HEK293 (cell line): ENCODE measurements at regions not wholly inside any gene's neighbourhood (a gene's known extent, or its start where the extent isn't known, plus 50 kb on each side); places are given as distances from the start of the nearest gene placed in this dataset.

ENCODE experiments used
- CTCF ChIA-PET: fragments of 350-600 bp; formaldehyde crosslinking; extraction: SDS; loops from one replicate; lab custom pipeline; 2021; ENCODE audit warnings: antibody characterized with exemption; lab: Yijun Ruan, JAX
- POLR2A ChIA-PET: fragments of 300-600 bp; formaldehyde crosslinking; extraction: SDS; loops from one replicate; lab custom pipeline; 2020; ENCODE audit warnings: antibody characterized with exemption, inconsistent platforms; lab: Yijun Ruan, JAX
- H3K27ac ChIP-seq: fragments of 200-500 bp; sonication (Bioruptor generic); 2 replicates; pipeline ENCODE4 v1.5.1; 2014; ENCODE audit warnings: low read depth, low read length, control low read depth, inconsistent platforms; ENCODE audit errors: extremely low read depth
- H3K36me3 ChIP-seq, 2 experiments: fragments of 200-500 bp in 1 of 2; sonication (Bioruptor generic) in 1 of 2; 1 replicate in 1 of 2; 2 replicates in 1 of 2; pipeline ENCODE4 v1.5.1; 2014 to 2017; ENCODE audit warnings: inconsistent platforms in 2 of 2, low read length in 2 of 2; ENCODE audit not compliant: control insufficient read depth in 2 of 2, insufficient read depth in 1 of 2
- H3K4me1 ChIP-seq: fragments of 200-500 bp; sonication (Bioruptor generic); 2 replicates; pipeline ENCODE4 v1.5.1; 2014; ENCODE audit warnings: mild to moderate bottlenecking, low read length, inconsistent platforms; ENCODE audit not compliant: control insufficient read depth, insufficient read depth
- H3K4me3 ChIP-seq: 2 replicates; pipeline ENCODE4 v1.5.1; 2011; ENCODE audit warnings: low read depth, mild to moderate bottlenecking, control low read depth, low read length, moderate library complexity
- H3K9me3 ChIP-seq: fragments of 200-500 bp; sonication (Bioruptor generic); 2 replicates; pipeline ENCODE4 v1.5.1; 2014; ENCODE audit warnings: low read depth, low read length, inconsistent platforms; ENCODE audit not compliant: control insufficient read depth, insufficient read depth
- BCL6B ChIP-seq: fragments of 450-650 bp; formaldehyde crosslinking; IDR thresholded peaks from 2 replicates; pipeline ENCODE4 v1.5.1; 2017; ENCODE audit warnings: missing biosample characterization, missing genetic modification characterization
- EGR2 ChIP-seq: fragments of 450-650 bp; formaldehyde crosslinking; IDR thresholded peaks from 2 replicates; pipeline ENCODE4 v1.5.1; 2016; ENCODE audit warnings: low read depth, missing biosample characterization, missing genetic modification characterization
- PRDM10 ChIP-seq: fragments of 450-650 bp; formaldehyde crosslinking; IDR thresholded peaks from 2 replicates; pipeline ENCODE4 v1.5.1; 2016; ENCODE audit warnings: missing biosample characterization, missing genetic modification characterization
- PRDM2 ChIP-seq: fragments of 450-650 bp; formaldehyde crosslinking; IDR thresholded peaks from 2 replicates; pipeline ENCODE4 v1.5.1; 2016; ENCODE audit warnings: missing biosample characterization, missing genetic modification characterization, borderline replicate concordance
- ZBTB6 ChIP-seq: fragments of 450-650 bp; formaldehyde crosslinking; IDR thresholded peaks from 2 replicates; pipeline ENCODE4 v1.5.1; 2017; ENCODE audit warnings: missing biosample characterization, missing genetic modification characterization
- ZNF555 ChIP-seq: fragments of 450-650 bp; formaldehyde crosslinking; conservative IDR thresholded peaks from 2 replicates; pipeline ENCODE4 v1.5.1; 2017; ENCODE audit warnings: missing biosample characterization, mild to moderate bottlenecking, missing genetic modification characterization, inconsistent platforms
- ZNF639 ChIP-seq: fragments of 450-650 bp; formaldehyde crosslinking; IDR thresholded peaks from 2 replicates; pipeline ENCODE4 v1.5.1; 2016; ENCODE audit warnings: missing biosample characterization, missing genetic modification characterization
- ZNF777 ChIP-seq: fragments of 450-650 bp; formaldehyde crosslinking; IDR thresholded peaks from 2 replicates; pipeline ENCODE4 v1.5.1; 2017; ENCODE audit warnings: missing biosample characterization, missing genetic modification characterization, borderline replicate concordance

GRCh38 chr3:124627501-124627908, 102.7 kb upstream of the UMPS start:
- TF ChIP-seq ZBTB6, result no peak
- TF ChIP-seq PRDM10, result peak; percentile 29; the same call in 1 of the 2 replicates
- TF ChIP-seq, all 188 proteins: peak for 1
- Histone ChIP-seq H3K4me1 (no peaks in the 10 kb centered on the region), H3K27ac (no peak overlapping the region), H3K36me3 (no peaks in the 10 kb centered on the region), H3K4me3 (no peak overlapping the region), H3K9me3 (no peaks in the 10 kb centered on the region)
- ChIA-PET CTCF (interaction anchor here (0.5 kb wide), 1 partner anchor 159 kb away, joined by 4 read pairs; no protein-coding TSS in a partner anchor), POLR2A (interaction anchor here (0.7 to 1.0 kb wide), 2 partner anchors 43 to 755 kb away, joined by 3 read pairs; no protein-coding TSS in a partner anchor)

- TF ChIP-seq ZNF555 (tag by site-specific recombination) (no peak), ZNF777 (tag by site-specific recombination) (no peak), BCL6B (tag by site-specific recombination) (no peak), EGR2 (tag by site-specific recombination) (no peak), ZNF639 (tag by site-specific recombination) (no peak)
- no peak overlapping the region for H3K4me3 ChIP-seq
- H3K4me1 ChIP-seq, result no peaks in the 10 kb centered on the region
- H3K27ac ChIP-seq, result no peak overlapping the region
- POLR2A ChIA-PET, result no interaction called here
- H3K36me3 ChIP-seq, result peaks cover 0 to under 1% of the 10 kb centered on the region in 2 experiments; a peak in 1 of 3 replicates
- CTCF ChIA-PET, result interaction anchor here (0.7 to 0.8 kb wide), 3 partner anchors 25 to 635 kb away, joined by 3 to 5 read pairs (median 3); no protein-coding TSS in a partner anchor
- H3K9me3 ChIP-seq, result no peaks in the 10 kb centered on the region
Observed at GRCh38 chr3:124628863-124629262, 101.4 kb upstream of the UMPS start.

GRCh38 chr3:124629497-124629896, 100.8 kb upstream of the UMPS start:
- ChIA-PET POLR2A (no interaction called here), CTCF (interaction anchor here (0.7 to 0.8 kb wide), 3 partner anchors 25 to 636 kb away, joined by 3 to 5 read pairs (median 3); no protein-coding TSS in a partner anchor)
- Histone ChIP-seq H3K27ac (no peak overlapping the region), H3K4me1 (no peaks in the 10 kb centered on the region), H3K36me3 (peaks cover 0 to 7% of the 10 kb centered on the region in 2 experiments; a peak in 1 of 3 replicates), H3K9me3 (no peaks in the 10 kb centered on the region), H3K4me3 (no peak overlapping the region)
- TF ChIP-seq PRDM2 (tag by site-specific recombination), result no peak
